GM23338 (cell line): ENCODE measurements at regions not wholly inside any gene's neighbourhood (a gene's known extent, or its start where the extent isn't known, plus 50 kb on each side); places are given as distances from the start of the nearest gene placed in this dataset.

Source experiments
- ATAC-seq: fragments of 200-7000 bp; cut with Tn5 transposase; 3 replicates; pipeline ENCODE4 v1.9.1; 2020
- DNase-seq: peaks from one replicate; pipeline ENCODE4 v3.0.0-alpha.2; 2015; ENCODE audit warnings: low spot score
- H2AFZ ChIP-seq: fragments of 200-600 bp; sonication (generic); 2 replicates; pipeline ENCODE4 v1.8.0; 2016; ENCODE audit warnings: antibody characterized with exemption, mild to moderate bottlenecking, moderate library complexity
- H3F3A ChIP-seq: fragments of 200-600 bp; sonication (generic); replicated peaks from 2 replicates; pipeline ENCODE4 v1.8.0; 2017; ENCODE audit warnings: antibody characterized with exemption, mixed run types, low read depth
- H3K27ac ChIP-seq: fragments of 200-600 bp; sonication (generic); 2 replicates; pipeline ENCODE4 v1.6.1; 2016; ENCODE audit warnings: low read depth
- H3K27me3 ChIP-seq: fragments of 200-600 bp; sonication (generic); 2 replicates; pipeline ENCODE4 v1.8.0; 2016; ENCODE audit warnings: mild to moderate bottlenecking, mixed run types, moderate library complexity; ENCODE audit not compliant: insufficient read depth
- H3K36me3 ChIP-seq: fragments of 200-600 bp; sonication (generic); 2 replicates; pipeline ENCODE4 v1.8.0; 2016; ENCODE audit warnings: mild to moderate bottlenecking; ENCODE audit not compliant: insufficient read depth
- H3K4me1 ChIP-seq: fragments of 200-600 bp; sonication (generic); 2 replicates; pipeline ENCODE4 v1.8.0; 2016; ENCODE audit warnings: mild to moderate bottlenecking, moderate library complexity; ENCODE audit not compliant: insufficient read depth
- H3K4me2 ChIP-seq: fragments of 200-600 bp; sonication (generic); 2 replicates; pipeline ENCODE4 v1.7.1; 2017; ENCODE audit warnings: mixed run types
- H3K4me3 ChIP-seq: fragments of 200-600 bp; sonication (generic); 2 replicates; pipeline ENCODE4 v1.6.1; 2016; ENCODE audit warnings: mixed run types
- H3K79me2 ChIP-seq: fragments of 200-600 bp; sonication (generic); replicated peaks from 2 replicates; pipeline ENCODE4 v1.8.0; 2017; ENCODE audit warnings: mild to moderate bottlenecking; ENCODE audit not compliant: insufficient read depth
- H3K9me2 ChIP-seq: fragments of 200-600 bp; sonication (generic); 2 replicates; pipeline ENCODE4 v1.8.0; 2017; ENCODE audit not compliant: insufficient read depth
- H4K20me1 ChIP-seq: fragments of 200-600 bp; sonication (generic); replicated peaks from 2 replicates; pipeline ENCODE4 v1.8.0; 2017; ENCODE audit warnings: mild to moderate bottlenecking; ENCODE audit not compliant: insufficient read depth
- H3K27ac Mint-ChIP-seq: 2 replicates; pipeline ENCODE4 v1.8.0; 2020; ENCODE audit warnings: inconsistent platforms, mild to moderate bottlenecking, moderate library complexity, mixed read lengths
- H3K27me3 Mint-ChIP-seq: 3 replicates; pipeline ENCODE4 v1.8.0; 2022; ENCODE audit warnings: low read depth, mild to moderate bottlenecking, moderate library complexity, mixed read lengths, inconsistent platforms; ENCODE audit not compliant: insufficient read depth, poor library complexity
- H3K36me3 Mint-ChIP-seq: 3 replicates; pipeline ENCODE4 v1.8.0; 2021; ENCODE audit warnings: low read depth, mild to moderate bottlenecking, inconsistent platforms, moderate library complexity, mixed read lengths
- H3K4me1 Mint-ChIP-seq: 3 replicates; pipeline ENCODE4 v1.8.0; 2020; ENCODE audit warnings: mild to moderate bottlenecking, inconsistent platforms, mixed read lengths
- H3K4me3 Mint-ChIP-seq: 3 replicates; pipeline ENCODE4 v1.8.0; 2021; ENCODE audit warnings: moderate library complexity, mild to moderate bottlenecking, inconsistent platforms, mixed read lengths
- H3K9me3 Mint-ChIP-seq: 3 replicates; pipeline ENCODE4 v1.8.0; 2020; ENCODE audit warnings: moderate library complexity, mild to moderate bottlenecking, inconsistent platforms, mixed read lengths
- CREB1 ChIP-seq: fragments of 250-450 bp; sonication (Bioruptor Pico); IDR thresholded peaks from 2 replicates; pipeline ENCODE4 v1.5.0; 2020; ENCODE audit warnings: low read depth, mild to moderate bottlenecking, moderate library complexity
- EZH2 ChIP-seq: fragments of 200-600 bp; sonication (generic); IDR thresholded peaks from one replicate; pipeline ENCODE4 v1.8.0; 2017; ENCODE audit warnings: antibody characterized with exemption, mild to moderate bottlenecking, low read depth; ENCODE audit not compliant: unreplicated experiment
- EZH2phosphoT487 ChIP-seq: fragments of 200-600 bp; sonication (generic); IDR thresholded peaks from one replicate; pipeline ENCODE4 v1.8.1; 2018; ENCODE audit warnings: antibody characterized with exemption; ENCODE audit not compliant: unreplicated experiment
- NANOG ChIP-seq: IDR thresholded peaks from 2 replicates; pipeline ENCODE4 v1.6.1; 2016; ENCODE audit warnings: antibody characterized with exemption, borderline replicate concordance
- REST ChIP-seq: IDR thresholded peaks from one replicate; pipeline ENCODE4 v1.6.1; 2018; ENCODE audit warnings: antibody characterized with exemption; ENCODE audit not compliant: unreplicated experiment
- ZNF114 ChIP-seq: fragments of 250-450 bp; sonication (Bioruptor Pico); IDR thresholded peaks from 2 replicates; pipeline ENCODE4 v1.5.0; 2020; ENCODE audit warnings: mild to moderate bottlenecking, moderate library complexity
- TF ChIP-seq, protein P1 (sequence below), 2 experiments: fragments of 200-600 bp in 1 of 2; sonication (generic) in 1 of 2; conservative IDR thresholded peaks; 2 replicates each; pipeline versions ENCODE4 v1.5.1 to v1.6.1; 2016 to 2017; ENCODE audit warnings: antibody characterized with exemption in 2 of 2, low read depth in 2 of 2, mild to moderate bottlenecking in 2 of 2, moderate library complexity in 1 of 2
- TF ChIP-seq, protein P2 (sequence below): fragments of 250-450 bp; sonication (Bioruptor Pico); IDR thresholded peaks from 2 replicates; pipeline ENCODE4 v1.5.0; 2020; ENCODE audit warnings: mild to moderate bottlenecking, moderate library complexity

- H2AFZ ChIP-seq, result no peak overlapping the region
- no peak for TF ChIP-seq REST
- no peak for TF ChIP-seq EZH2
- no peak for TF ChIP-seq CREB1 (CRISPR knock-in tag)
- TF ChIP-seq, protein P1, sequence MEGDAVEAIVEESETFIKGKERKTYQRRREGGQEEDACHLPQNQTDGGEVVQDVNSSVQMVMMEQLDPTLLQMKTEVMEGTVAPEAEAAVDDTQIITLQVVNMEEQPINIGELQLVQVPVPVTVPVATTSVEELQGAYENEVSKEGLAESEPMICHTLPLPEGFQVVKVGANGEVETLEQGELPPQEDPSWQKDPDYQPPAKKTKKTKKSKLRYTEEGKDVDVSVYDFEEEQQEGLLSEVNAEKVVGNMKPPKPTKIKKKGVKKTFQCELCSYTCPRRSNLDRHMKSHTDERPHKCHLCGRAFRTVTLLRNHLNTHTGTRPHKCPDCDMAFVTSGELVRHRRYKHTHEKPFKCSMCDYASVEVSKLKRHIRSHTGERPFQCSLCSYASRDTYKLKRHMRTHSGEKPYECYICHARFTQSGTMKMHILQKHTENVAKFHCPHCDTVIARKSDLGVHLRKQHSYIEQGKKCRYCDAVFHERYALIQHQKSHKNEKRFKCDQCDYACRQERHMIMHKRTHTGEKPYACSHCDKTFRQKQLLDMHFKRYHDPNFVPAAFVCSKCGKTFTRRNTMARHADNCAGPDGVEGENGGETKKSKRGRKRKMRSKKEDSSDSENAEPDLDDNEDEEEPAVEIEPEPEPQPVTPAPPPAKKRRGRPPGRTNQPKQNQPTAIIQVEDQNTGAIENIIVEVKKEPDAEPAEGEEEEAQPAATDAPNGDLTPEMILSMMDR (conservative IDR thresholded peaks at IDR 0.05; ENCODE audit: low read depth in 2 of 2), result no peak
- TF ChIP-seq EZH2phosphoT487, result no peak
- no peak overlapping the region for H3K27ac ChIP-seq
- no peaks in the 10 kb centered on the region for H3K79me2 ChIP-seq
- DNase-seq (no peak), ATAC-seq (no peak)
- H3K9me2 ChIP-seq, result no peaks in the 10 kb centered on the region
- Mint-ChIP-seq H3K9me3 (peaks cover 15% of the 10 kb centered on the region), H3K36me3 (peaks cover 10% of the 10 kb centered on the region; the same call in 2 of the 3 replicates), H3K27ac (no peak overlapping the region), H3K4me1 (0 out of 3 replicates have a peak, but pooled peaks cover 2% of the 10 kb centered on the region), H3K27me3 (no peaks in the 10 kb centered on the region), H3K4me3 (no peak overlapping the region)
- H4K20me1 ChIP-seq, result no peaks in the 10 kb centered on the region
- H3K4me1 ChIP-seq, result no peaks in the 10 kb centered on the region
- no peaks in the 10 kb centered on the region for H3K27me3 ChIP-seq
- no peak overlapping the region for H3K4me2 ChIP-seq
- H3K4me3 ChIP-seq, result no peak overlapping the region
- H3F3A ChIP-seq, result no peaks in the 10 kb centered on the region
- no peaks in the 10 kb centered on the region for H3K36me3 ChIP-seq
These were observed 1323.4 kb downstream of the RAPGEF2 start for GRCh38 chr4:160426233-160426632.

- H3K4me2 ChIP-seq, result no peak overlapping the region
- H3K4me1 ChIP-seq, result no peaks in the 10 kb centered on the region
- peak overlapping the region; percentile 24; the same call in 1 of the 2 replicates for H2AFZ ChIP-seq
- no peak overlapping the region for H3K4me3 Mint-ChIP-seq
- H3K27me3 ChIP-seq, result no peaks in the 10 kb centered on the region
- ATAC-seq, result no peak
- H3K9me2 ChIP-seq, result no peaks in the 10 kb centered on the region
- H3K27ac ChIP-seq, result no peak overlapping the region
- no peaks in the 10 kb centered on the region for H3K36me3 ChIP-seq
- no peaks in the 10 kb centered on the region for H3K79me2 ChIP-seq
- H4K20me1 ChIP-seq, result no peaks in the 10 kb centered on the region
- H3K4me1 Mint-ChIP-seq, result no peaks in the 10 kb centered on the region
- H3K27ac Mint-ChIP-seq, result no peak overlapping the region
- DNase-seq, result no peak
- no peaks in the 10 kb centered on the region for H3K27me3 Mint-ChIP-seq
- H3K36me3 Mint-ChIP-seq, result no peaks in the 10 kb centered on the region
- no peaks in the 10 kb centered on the region for H3F3A ChIP-seq
- H3K4me3 ChIP-seq, result no peak overlapping the region
- H3K9me3 Mint-ChIP-seq, result no peaks in the 10 kb centered on the region
- no peak for TF ChIP-seq ZNF114 (CRISPR knock-in tag)
- TF ChIP-seq, protein P2, sequence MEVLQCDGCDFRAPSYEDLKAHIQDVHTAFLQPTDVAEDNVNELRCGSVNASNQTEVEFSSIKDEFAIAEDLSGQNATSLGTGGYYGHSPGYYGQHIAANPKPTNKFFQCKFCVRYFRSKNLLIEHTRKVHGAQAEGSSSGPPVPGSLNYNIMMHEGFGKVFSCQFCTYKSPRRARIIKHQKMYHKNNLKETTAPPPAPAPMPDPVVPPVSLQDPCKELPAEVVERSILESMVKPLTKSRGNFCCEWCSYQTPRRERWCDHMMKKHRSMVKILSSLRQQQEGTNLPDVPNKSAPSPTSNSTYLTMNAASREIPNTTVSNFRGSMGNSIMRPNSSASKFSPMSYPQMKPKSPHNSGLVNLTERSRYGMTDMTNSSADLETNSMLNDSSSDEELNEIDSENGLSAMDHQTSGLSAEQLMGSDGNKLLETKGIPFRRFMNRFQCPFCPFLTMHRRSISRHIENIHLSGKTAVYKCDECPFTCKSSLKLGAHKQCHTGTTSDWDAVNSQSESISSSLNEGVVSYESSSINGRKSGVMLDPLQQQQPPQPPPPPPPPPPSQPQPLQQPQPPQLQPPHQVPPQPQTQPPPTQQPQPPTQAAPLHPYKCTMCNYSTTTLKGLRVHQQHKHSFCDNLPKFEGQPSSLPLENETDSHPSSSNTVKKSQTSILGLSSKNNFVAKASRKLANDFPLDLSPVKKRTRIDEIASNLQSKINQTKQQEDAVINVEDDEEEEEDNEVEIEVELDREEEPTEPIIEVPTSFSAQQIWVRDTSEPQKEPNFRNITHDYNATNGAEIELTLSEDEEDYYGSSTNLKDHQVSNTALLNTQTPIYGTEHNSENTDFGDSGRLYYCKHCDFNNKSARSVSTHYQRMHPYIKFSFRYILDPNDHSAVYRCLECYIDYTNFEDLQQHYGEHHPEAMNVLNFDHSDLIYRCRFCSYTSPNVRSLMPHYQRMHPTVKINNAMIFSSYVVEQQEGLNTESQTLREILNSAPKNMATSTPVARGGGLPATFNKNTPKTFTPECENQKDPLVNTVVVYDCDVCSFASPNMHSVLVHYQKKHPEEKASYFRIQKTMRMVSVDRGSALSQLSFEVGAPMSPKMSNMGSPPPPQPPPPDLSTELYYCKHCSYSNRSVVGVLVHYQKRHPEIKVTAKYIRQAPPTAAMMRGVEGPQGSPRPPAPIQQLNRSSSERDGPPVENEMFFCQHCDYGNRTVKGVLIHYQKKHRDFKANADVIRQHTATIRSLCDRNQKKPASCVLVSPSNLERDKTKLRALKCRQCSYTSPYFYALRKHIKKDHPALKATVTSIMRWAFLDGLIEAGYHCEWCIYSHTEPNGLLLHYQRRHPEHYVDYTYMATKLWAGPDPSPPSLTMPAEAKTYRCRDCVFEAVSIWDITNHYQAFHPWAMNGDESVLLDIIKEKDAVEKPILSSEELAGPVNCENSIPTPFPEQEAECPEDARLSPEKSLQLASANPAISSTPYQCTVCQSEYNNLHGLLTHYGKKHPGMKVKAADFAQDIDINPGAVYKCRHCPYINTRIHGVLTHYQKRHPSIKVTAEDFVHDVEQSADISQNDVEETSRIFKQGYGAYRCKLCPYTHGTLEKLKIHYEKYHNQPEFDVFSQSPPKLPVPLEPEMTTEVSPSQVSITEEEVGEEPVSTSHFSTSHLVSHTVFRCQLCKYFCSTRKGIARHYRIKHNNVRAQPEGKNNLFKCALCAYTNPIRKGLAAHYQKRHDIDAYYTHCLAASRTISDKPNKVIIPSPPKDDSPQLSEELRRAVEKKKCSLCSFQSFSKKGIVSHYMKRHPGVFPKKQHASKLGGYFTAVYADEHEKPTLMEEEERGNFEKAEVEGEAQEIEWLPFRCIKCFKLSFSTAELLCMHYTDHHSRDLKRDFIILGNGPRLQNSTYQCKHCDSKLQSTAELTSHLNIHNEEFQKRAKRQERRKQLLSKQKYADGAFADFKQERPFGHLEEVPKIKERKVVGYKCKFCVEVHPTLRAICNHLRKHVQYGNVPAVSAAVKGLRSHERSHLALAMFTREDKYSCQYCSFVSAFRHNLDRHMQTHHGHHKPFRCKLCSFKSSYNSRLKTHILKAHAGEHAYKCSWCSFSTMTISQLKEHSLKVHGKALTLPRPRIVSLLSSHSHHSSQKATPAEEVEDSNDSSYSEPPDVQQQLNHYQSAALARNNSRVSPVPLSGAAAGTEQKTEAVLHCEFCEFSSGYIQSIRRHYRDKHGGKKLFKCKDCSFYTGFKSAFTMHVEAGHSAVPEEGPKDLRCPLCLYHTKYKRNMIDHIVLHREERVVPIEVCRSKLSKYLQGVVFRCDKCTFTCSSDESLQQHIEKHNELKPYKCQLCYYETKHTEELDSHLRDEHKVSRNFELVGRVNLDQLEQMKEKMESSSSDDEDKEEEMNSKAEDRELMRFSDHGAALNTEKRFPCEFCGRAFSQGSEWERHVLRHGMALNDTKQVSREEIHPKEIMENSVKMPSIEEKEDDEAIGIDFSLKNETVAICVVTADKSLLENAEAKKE, result no peak
- TF ChIP-seq NANOG, result no peak
- TF ChIP-seq, protein P1 (conservative IDR thresholded peaks at IDR 0.05; ENCODE audit: low read depth in 2 of 2), result no peak
These were observed 1348.0 kb downstream of the RAPGEF2 start for GRCh38 chr4:160450876-160451275.
